Ovary (tissue), 3 donors: ENCODE measurements at regions not wholly inside any gene's neighbourhood (a gene's known extent, or its start where the extent isn't known, plus 50 kb on each side); places are given as distances from the start of the nearest gene placed in this dataset.
"Not testable (repeated sequence)": the region's sequence is repeated elsewhere in the genome, so short reads cannot be mapped to it uniquely, and the experiment has no call there.

Experiments
- CTCF ChIP-seq, 3 donors: fragments of 450-650 bp in 2 of 3; fragments of 200-600 bp in 1 of 3; IDR thresholded peaks; one replicate each; pipeline versions ENCODE4 v1.5.1 to v1.8.0; 2016 to 2022; ENCODE audit warnings: antibody characterized with exemption in 3 of 3, mild to moderate bottlenecking in 1 of 3
- POLR2A ChIP-seq: fragments of 450-650 bp; IDR thresholded peaks from one replicate; pipeline ENCODE4 v1.6.1; 2017; ENCODE audit warnings: antibody characterized with exemption, mild to moderate bottlenecking, moderate library complexity
- donor health status: DM: no; HTN: no; CAD: no.

- TF ChIP-seq CTCF (IDR thresholded peaks at IDR 0.05); POLR2A: not testable (repeated sequence)
These were observed 1240.3 kb downstream of the TMEM121 start for GRCh38 chr14:106766551-106767277.
